Lower lobe of right lung (tissue), 1 donor: ENCODE measurements at regions not wholly inside any gene's neighbourhood (a gene's known extent, or its start where the extent isn't known, plus 50 kb on each side); places are given as distances from the start of the nearest gene placed in this dataset. TPM values are rescaled to one million over a fixed set of nuclear protein-coding genes. Genes with fewer than 3 reads are reported as not detected.

Experiments
- microRNA-seq: library from miRNA; unstranded; fragments of <30 nt; microRNA quantifications from one replicate; pipeline ENCODE4 v1.2.0, GENCODE V29; 2020; ENCODE audit warnings: borderline number of aligned reads
- donor health status: DM: no; HTN: yes; CAD: no; lungs with severe emphysema.

Small RNAs in the stretch of these regions (microRNA-seq; reads per million reads assigned to microRNA genes)
- not detected for gene MIR548I2
